HCT116 (cell line): ENCODE measurements at regions not wholly inside any gene's neighbourhood (a gene's known extent, or its start where the extent isn't known, plus 50 kb on each side); places are given as distances from the start of the nearest gene placed in this dataset.

Experiments
- CBX3 ChIP-seq: IDR thresholded peaks from 2 replicates; pipeline ENCODE4 v1.6.1; 2012; ENCODE audit warnings: low read depth
- EZH2phosphoT487 ChIP-seq: fragments of 200-600 bp; IDR thresholded peaks from 2 replicates; pipeline ENCODE4 v1.6.1; 2018; ENCODE audit warnings: antibody characterized with exemption, borderline replicate concordance
- JUND ChIP-seq: IDR thresholded peaks from 2 replicates; pipeline ENCODE4 v1.6.1; 2012
- POLR2A ChIP-seq: IDR thresholded peaks from 2 replicates; pipeline ENCODE4 v1.7.0; 2011; ENCODE audit warnings: borderline replicate concordance; ENCODE audit not compliant: insufficient read depth, insufficient read length; ENCODE audit errors: extremely low read depth
- RAD21 ChIP-seq: IDR thresholded peaks from 2 replicates; pipeline ENCODE4 v1.6.1; 2012; ENCODE audit warnings: low read depth, mild to moderate bottlenecking
- YY1 ChIP-seq: IDR thresholded peaks from 2 replicates; pipeline ENCODE4 v1.6.1; 2011; ENCODE audit warnings: low read length, low read depth, moderate library complexity, mild to moderate bottlenecking; ENCODE audit not compliant: insufficient replicate concordance; ENCODE audit errors: extremely low read depth
- ZNF274 ChIP-seq: fragments of 200-500 bp; sonication (Bioruptor generic); IDR thresholded peaks from 2 replicates; pipeline ENCODE4 v1.6.1; 2014; ENCODE audit warnings: mild to moderate bottlenecking, low read depth, low read length, inconsistent platforms
- TF ChIP-seq, protein P1 (sequence below), 3 experiments: fragments of 200-600 bp in 1 of 3; sonication (generic) in 1 of 3; IDR thresholded peaks in 2 of 3; conservative IDR thresholded peaks in 1 of 3; 2 replicates each; pipeline ENCODE4 v1.5.1; 2012 to 2017; ENCODE audit warnings: low read depth in 2 of 3, low read length in 2 of 3, antibody characterized with exemption in 1 of 3, borderline replicate concordance in 1 of 3, control low read depth in 1 of 3, mild to moderate bottlenecking in 1 of 3, mixed read lengths in 1 of 3, mixed run types in 1 of 3, moderate library complexity in 1 of 3; ENCODE audit not compliant: insufficient read depth in 1 of 3
- TF ChIP-seq, protein P2 (sequence below): IDR thresholded peaks from 2 replicates; pipeline ENCODE4 v1.6.1; 2012; ENCODE audit warnings: low read depth
- TF ChIP-seq, protein P3 (sequence below): IDR thresholded peaks from 2 replicates; pipeline ENCODE4 v1.6.1; 2012
- TF ChIP-seq, protein P4 (sequence below): IDR thresholded peaks from 2 replicates; pipeline ENCODE4 v1.6.1; 2011; ENCODE audit warnings: mild to moderate bottlenecking, low read length, moderate library complexity; ENCODE audit not compliant: insufficient replicate concordance; ENCODE audit errors: extremely low read depth

DNA sequence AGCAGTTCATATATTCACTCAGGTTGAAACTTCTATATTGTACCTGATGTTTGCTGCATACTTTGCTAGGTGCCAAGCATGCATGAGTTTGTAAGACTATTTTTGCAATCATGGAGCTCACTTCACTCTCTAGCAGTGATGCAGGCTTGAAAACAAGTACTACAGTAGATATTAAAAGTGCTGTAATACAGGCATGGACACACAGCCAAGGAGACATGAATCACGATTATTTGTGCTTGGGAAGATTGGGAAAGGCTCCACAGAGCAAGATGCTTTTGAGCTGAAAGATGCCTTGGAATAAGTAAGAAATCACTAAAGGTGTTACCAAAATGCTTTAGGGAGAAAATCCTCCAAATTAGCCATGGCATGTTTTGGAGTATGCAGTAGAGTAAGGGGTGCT, 427.4 kb downstream of the UTRN start:
- TF ChIP-seq, protein P1, sequence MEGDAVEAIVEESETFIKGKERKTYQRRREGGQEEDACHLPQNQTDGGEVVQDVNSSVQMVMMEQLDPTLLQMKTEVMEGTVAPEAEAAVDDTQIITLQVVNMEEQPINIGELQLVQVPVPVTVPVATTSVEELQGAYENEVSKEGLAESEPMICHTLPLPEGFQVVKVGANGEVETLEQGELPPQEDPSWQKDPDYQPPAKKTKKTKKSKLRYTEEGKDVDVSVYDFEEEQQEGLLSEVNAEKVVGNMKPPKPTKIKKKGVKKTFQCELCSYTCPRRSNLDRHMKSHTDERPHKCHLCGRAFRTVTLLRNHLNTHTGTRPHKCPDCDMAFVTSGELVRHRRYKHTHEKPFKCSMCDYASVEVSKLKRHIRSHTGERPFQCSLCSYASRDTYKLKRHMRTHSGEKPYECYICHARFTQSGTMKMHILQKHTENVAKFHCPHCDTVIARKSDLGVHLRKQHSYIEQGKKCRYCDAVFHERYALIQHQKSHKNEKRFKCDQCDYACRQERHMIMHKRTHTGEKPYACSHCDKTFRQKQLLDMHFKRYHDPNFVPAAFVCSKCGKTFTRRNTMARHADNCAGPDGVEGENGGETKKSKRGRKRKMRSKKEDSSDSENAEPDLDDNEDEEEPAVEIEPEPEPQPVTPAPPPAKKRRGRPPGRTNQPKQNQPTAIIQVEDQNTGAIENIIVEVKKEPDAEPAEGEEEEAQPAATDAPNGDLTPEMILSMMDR (IDR thresholded peaks at IDR 0.05 in 2 of 3, conservative IDR thresholded peaks at IDR 0.05 in 1 of 3; ENCODE audit: borderline replicate concordance in 1 of 3, insufficient read depth in 1 of 3, low read depth in 2 of 3, low read length in 2 of 3) = no peak
- TF ChIP-seq POLR2A = no peak
- no peak for TF ChIP-seq EZH2phosphoT487
- no peak for TF ChIP-seq ZNF274
- no peak for TF ChIP-seq JUND
- TF ChIP-seq, protein P2, sequence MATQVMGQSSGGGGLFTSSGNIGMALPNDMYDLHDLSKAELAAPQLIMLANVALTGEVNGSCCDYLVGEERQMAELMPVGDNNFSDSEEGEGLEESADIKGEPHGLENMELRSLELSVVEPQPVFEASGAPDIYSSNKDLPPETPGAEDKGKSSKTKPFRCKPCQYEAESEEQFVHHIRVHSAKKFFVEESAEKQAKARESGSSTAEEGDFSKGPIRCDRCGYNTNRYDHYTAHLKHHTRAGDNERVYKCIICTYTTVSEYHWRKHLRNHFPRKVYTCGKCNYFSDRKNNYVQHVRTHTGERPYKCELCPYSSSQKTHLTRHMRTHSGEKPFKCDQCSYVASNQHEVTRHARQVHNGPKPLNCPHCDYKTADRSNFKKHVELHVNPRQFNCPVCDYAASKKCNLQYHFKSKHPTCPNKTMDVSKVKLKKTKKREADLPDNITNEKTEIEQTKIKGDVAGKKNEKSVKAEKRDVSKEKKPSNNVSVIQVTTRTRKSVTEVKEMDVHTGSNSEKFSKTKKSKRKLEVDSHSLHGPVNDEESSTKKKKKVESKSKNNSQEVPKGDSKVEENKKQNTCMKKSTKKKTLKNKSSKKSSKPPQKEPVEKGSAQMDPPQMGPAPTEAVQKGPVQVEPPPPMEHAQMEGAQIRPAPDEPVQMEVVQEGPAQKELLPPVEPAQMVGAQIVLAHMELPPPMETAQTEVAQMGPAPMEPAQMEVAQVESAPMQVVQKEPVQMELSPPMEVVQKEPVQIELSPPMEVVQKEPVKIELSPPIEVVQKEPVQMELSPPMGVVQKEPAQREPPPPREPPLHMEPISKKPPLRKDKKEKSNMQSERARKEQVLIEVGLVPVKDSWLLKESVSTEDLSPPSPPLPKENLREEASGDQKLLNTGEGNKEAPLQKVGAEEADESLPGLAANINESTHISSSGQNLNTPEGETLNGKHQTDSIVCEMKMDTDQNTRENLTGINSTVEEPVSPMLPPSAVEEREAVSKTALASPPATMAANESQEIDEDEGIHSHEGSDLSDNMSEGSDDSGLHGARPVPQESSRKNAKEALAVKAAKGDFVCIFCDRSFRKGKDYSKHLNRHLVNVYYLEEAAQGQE = no peak
- TF ChIP-seq, protein P3, sequence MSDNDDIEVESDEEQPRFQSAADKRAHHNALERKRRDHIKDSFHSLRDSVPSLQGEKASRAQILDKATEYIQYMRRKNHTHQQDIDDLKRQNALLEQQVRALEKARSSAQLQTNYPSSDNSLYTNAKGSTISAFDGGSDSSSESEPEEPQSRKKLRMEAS = no peak
- no peak for TF ChIP-seq CBX3
- TF ChIP-seq, protein P4, sequence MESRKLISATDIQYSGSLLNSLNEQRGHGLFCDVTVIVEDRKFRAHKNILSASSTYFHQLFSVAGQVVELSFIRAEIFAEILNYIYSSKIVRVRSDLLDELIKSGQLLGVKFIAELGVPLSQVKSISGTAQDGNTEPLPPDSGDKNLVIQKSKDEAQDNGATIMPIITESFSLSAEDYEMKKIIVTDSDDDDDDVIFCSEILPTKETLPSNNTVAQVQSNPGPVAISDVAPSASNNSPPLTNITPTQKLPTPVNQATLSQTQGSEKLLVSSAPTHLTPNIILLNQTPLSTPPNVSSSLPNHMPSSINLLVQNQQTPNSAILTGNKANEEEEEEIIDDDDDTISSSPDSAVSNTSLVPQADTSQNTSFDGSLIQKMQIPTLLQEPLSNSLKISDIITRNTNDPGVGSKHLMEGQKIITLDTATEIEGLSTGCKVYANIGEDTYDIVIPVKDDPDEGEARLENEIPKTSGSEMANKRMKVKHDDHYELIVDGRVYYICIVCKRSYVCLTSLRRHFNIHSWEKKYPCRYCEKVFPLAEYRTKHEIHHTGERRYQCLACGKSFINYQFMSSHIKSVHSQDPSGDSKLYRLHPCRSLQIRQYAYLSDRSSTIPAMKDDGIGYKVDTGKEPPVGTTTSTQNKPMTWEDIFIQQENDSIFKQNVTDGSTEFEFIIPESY = no peak
- no peak for TF ChIP-seq YY1
- no peak for TF ChIP-seq RAD21
